Endothelial cell of umbilical vein (primary cell): ENCODE measurements at regions not wholly inside any gene's neighbourhood (a gene's known extent, or its start where the extent isn't known, plus 50 kb on each side); places are given as distances from the start of the nearest gene placed in this dataset.

ENCODE experiments used
- BruUV-seq: library from RNA; stranded (reverse); fragments of 400-500 nt; replicated peaks from 2 replicates; lab custom pipeline; 2021; lab: Mats Ljungman, UMichigan
- CTCF ChIA-PET: fragments of 300-600, 350-600 bp; sonication (Branson Sonifier 250); formaldehyde crosslinking; loops from one replicate; lab custom pipeline; 2021; ENCODE audit warnings: antibody characterized with exemption, inconsistent platforms; lab: Charles Lee
- POLR2A ChIA-PET: fragments of 300-600, 350-600 bp; sonication (Branson Sonifier 250); formaldehyde crosslinking; loops from one replicate; lab custom pipeline; 2021; ENCODE audit warnings: antibody characterized with exemption, inconsistent platforms; lab: Charles Lee
- DNase-seq: peaks from one replicate; pipeline ENCODE4 v3.0.0-alpha.2; 2011; ENCODE audit warnings: low read depth, low spot score
- FAIRE-seq: peaks from 2 replicates; lab custom pipeline; 2011; peaks lifted over from hg19 to GRCh38; lab: Jason Lieb, UNC
- H2AFZ ChIP-seq: 2 replicates; pipeline ENCODE4 v1.6.0; 2012; ENCODE audit warnings: low read depth, low read length, control low read depth, inconsistent platforms
- H3K27ac ChIP-seq: 2 replicates; pipeline ENCODE4 v1.5.1; 2011; ENCODE audit warnings: low read depth, mild to moderate bottlenecking, control low read depth, low read length, moderate library complexity; ENCODE audit not compliant: insufficient read depth
- H3K27me3 ChIP-seq, 2 experiments: 2 replicates each; pipeline versions ENCODE4 v1.6.0 to v1.6.1; 2011; ENCODE audit warnings: low read length in 2 of 2, mixed read lengths in 1 of 2; ENCODE audit not compliant: control insufficient read depth in 2 of 2, insufficient read depth in 2 of 2
- H3K36me3 ChIP-seq, 2 experiments: 2 replicates in 1 of 2; 3 replicates in 1 of 2; pipeline ENCODE4 v1.5.1; 2011; ENCODE audit warnings: low read length in 2 of 2, mild to moderate bottlenecking in 1 of 2, moderate library complexity in 1 of 2; ENCODE audit not compliant: control insufficient read depth in 2 of 2, insufficient read depth in 2 of 2; ENCODE audit errors: extremely low read depth in 1 of 2
- H3K4me1 ChIP-seq: 3 replicates; pipeline ENCODE4 v1.5.1; 2011; ENCODE audit warnings: mild to moderate bottlenecking, low read length; ENCODE audit not compliant: control insufficient read depth, insufficient read depth; ENCODE audit errors: extremely low read depth
- H3K4me2 ChIP-seq: 2 replicates; pipeline ENCODE4 v1.6.1; 2011; ENCODE audit warnings: low read length, control low read depth, mixed read lengths; ENCODE audit not compliant: insufficient read depth
- H3K4me3 ChIP-seq, 3 experiments: fragments of 200-600 bp in 1 of 3; sonication (generic), shearing (Covaris generic) in 1 of 3; replicated peaks in 1 of 3; 2 replicates each; pipeline ENCODE4 v1.5.1; 2011 to 2016; ENCODE audit warnings: control low read depth in 3 of 3, low read length in 3 of 3, mild to moderate bottlenecking in 2 of 3, inconsistent platforms in 1 of 3, low read depth in 1 of 3, moderate library complexity in 1 of 3; ENCODE audit not compliant: insufficient read depth in 1 of 3
- H3K79me2 ChIP-seq: 2 replicates; pipeline ENCODE4 v1.6.0; 2012; ENCODE audit warnings: low read length, inconsistent platforms; ENCODE audit not compliant: control insufficient read depth, insufficient read depth
- H3K9ac ChIP-seq: replicated peaks from 2 replicates; pipeline ENCODE3; 2011; ENCODE audit warnings: low read length, control low read depth; ENCODE audit not compliant: insufficient read depth; ENCODE audit errors: extremely low read depth
- H3K9me1 ChIP-seq: replicated peaks from 3 replicates; pipeline ENCODE4 v1.6.0; 2011; ENCODE audit warnings: mild to moderate bottlenecking, low read length; ENCODE audit not compliant: control insufficient read depth, insufficient read depth; ENCODE audit errors: extremely low read depth
- H3K9me3 ChIP-seq: replicated peaks from 2 replicates; pipeline ENCODE4 v1.5.1; 2012; ENCODE audit warnings: low read length, inconsistent platforms; ENCODE audit not compliant: control insufficient read depth, insufficient read depth
- H4K20me1 ChIP-seq: replicated peaks from 2 replicates; pipeline ENCODE3; 2011; ENCODE audit warnings: mild to moderate bottlenecking, low read length; ENCODE audit not compliant: control insufficient read depth, insufficient read depth; ENCODE audit errors: extremely low read depth
- CTCF ChIP-seq, 2 donors: IDR thresholded peaks; 1 replicate in 1 of 2; 2 replicates in 1 of 2; pipeline ENCODE4 v1.5.1; 2011; ENCODE audit warnings: low read length in 2 of 2, mild to moderate bottlenecking in 2 of 2, moderate library complexity in 2 of 2, control low read depth in 1 of 2, inconsistent platforms in 1 of 2, low read depth in 1 of 2; ENCODE audit not compliant: insufficient read depth in 1 of 2; ENCODE audit errors: extremely low read depth in 1 of 2
- EZH2 ChIP-seq: IDR thresholded peaks from 2 replicates; pipeline ENCODE4 v1.6.1; 2012; ENCODE audit warnings: borderline replicate concordance, low read depth, mild to moderate bottlenecking, moderate library complexity, low read length, inconsistent platforms; ENCODE audit not compliant: severe bottlenecking
- FOS ChIP-seq: IDR thresholded peaks from 2 replicates; pipeline ENCODE4 v1.6.1; 2011; ENCODE audit warnings: mild to moderate bottlenecking, low read length, moderate library complexity, borderline replicate concordance; ENCODE audit not compliant: insufficient read depth
- GATA2 ChIP-seq: IDR thresholded peaks from 2 replicates; pipeline ENCODE4 v1.7.0; 2011; ENCODE audit warnings: low read depth, mild to moderate bottlenecking, moderate library complexity, mixed read lengths, low read length; ENCODE audit not compliant: insufficient read length, insufficient read depth
- JUN ChIP-seq: IDR thresholded peaks from 2 replicates; pipeline ENCODE4 v1.6.1; 2011; ENCODE audit warnings: borderline replicate concordance, low read depth; ENCODE audit not compliant: insufficient read length, insufficient read depth
- MAX ChIP-seq: IDR thresholded peaks from 2 replicates; pipeline ENCODE4 v1.6.1; 2011; ENCODE audit not compliant: insufficient read depth, insufficient read length
- MYC ChIP-seq: IDR thresholded peaks from one replicate; pipeline ENCODE4 v1.6.1; 2011; ENCODE audit warnings: mild to moderate bottlenecking, low read depth, low read length
- POLR2A ChIP-seq: IDR thresholded peaks from 2 replicates; pipeline ENCODE4 v1.6.1; 2012; ENCODE audit warnings: low read depth, mild to moderate bottlenecking, control low read depth, low read length
- POLR2AphosphoS5 ChIP-seq: IDR thresholded peaks from 2 replicates; pipeline ENCODE4 v1.6.1; 2012; ENCODE audit warnings: low read depth, mild to moderate bottlenecking, control low read depth, low read length, moderate library complexity; ENCODE audit not compliant: insufficient read depth
- dilution Hi-C: fragments of 300-500 bp; cut with MboI; formaldehyde crosslinking; loops from one replicate; pipeline ENCODE4 v1.15.0; 2019; ENCODE audit warnings: low sequenced_read_pairs; ENCODE audit not compliant: extremely low pct_ligation_motif_present
- intact Hi-C: fragments of 100-400 bp; cut with micrococcal nuclease; formaldehyde crosslinking; loops from one replicate; pipeline ENCODE4 v1.10.0; 2022

- Histone ChIP-seq H3K9me1 (no peaks in the 10 kb centered on the region), H2AFZ (no peak overlapping the region), H3K27ac (no peak overlapping the region), H3K4me2 (no peak overlapping the region), H3K4me3 (no peak overlapping the region), H3K4me1 (no peaks in the 10 kb centered on the region), H3K9me3 (no peaks in the 10 kb centered on the region), H3K36me3 (no peaks in the 10 kb centered on the region), H3K27me3 (no peaks in the 10 kb centered on the region), H3K9ac (no peak overlapping the region), H4K20me1 (no peaks in the 10 kb centered on the region), H3K79me2 (no peaks in the 10 kb centered on the region)
- DNase-seq, result no peak
- POLR2A ChIA-PET, result no interaction called here
- BruUV-seq, result no TSS peak
- TF ChIP-seq GATA2, result no peak
- TF ChIP-seq POLR2A, result no peak
- no peak for TF ChIP-seq FOS
- no peak for TF ChIP-seq POLR2AphosphoS5
- TF ChIP-seq CTCF (IDR thresholded peaks at IDR 0.05; ENCODE audit: extremely low read depth in 1 of 2, insufficient read depth in 1 of 2, low read depth in 1 of 2, low read length in 2 of 2), result no peak
- no peak for TF ChIP-seq MAX
- no peak for TF ChIP-seq JUN
- TF ChIP-seq MYC, result no peak
- no peak for TF ChIP-seq EZH2
- CTCF ChIA-PET, result interaction anchor here (1.2 kb wide), 1 partner anchor 10 kb away, joined by 5 read pairs; no protein-coding TSS in a partner anchor
- no peak for FAIRE-seq
- intact Hi-C loops, result no loop called here
- dilution Hi-C loops, result no loop called here
These were observed 710.1 kb upstream of the KCND2 start for GRCh38 chr7:119562839-119563238.
